Nephron progenitor cell (in vitro differentiated cells): ENCODE measurements at regions not wholly inside any gene's neighbourhood (a gene's known extent, or its start where the extent isn't known, plus 50 kb on each side); places are given as distances from the start of the nearest gene placed in this dataset.

Experiments used
- DNase-seq: peaks from one replicate; pipeline ENCODE4 v3.0.0; 2021
- H3K27ac Mint-ChIP-seq: 2 replicates; pipeline ENCODE4 v1.8.0; 2021; ENCODE audit warnings: mild to moderate bottlenecking, moderate library complexity, mixed read lengths
- H3K27me3 Mint-ChIP-seq: 2 replicates; pipeline ENCODE4 v1.8.0; 2021; ENCODE audit warnings: mild to moderate bottlenecking, low read depth, mixed read lengths; ENCODE audit not compliant: poor library complexity
- H3K36me3 Mint-ChIP-seq: 2 replicates; pipeline ENCODE4 v1.8.0; 2021; ENCODE audit warnings: low read depth, mixed read lengths
- H3K4me1 Mint-ChIP-seq: 2 replicates; pipeline ENCODE4 v1.8.0; 2021; ENCODE audit warnings: mixed read lengths
- H3K4me3 Mint-ChIP-seq: 2 replicates; pipeline ENCODE4 v1.8.0; 2021; ENCODE audit warnings: mild to moderate bottlenecking, moderate library complexity, mixed read lengths
- H3K9me3 Mint-ChIP-seq: 2 replicates; pipeline ENCODE4 v1.8.0; 2021; ENCODE audit warnings: mild to moderate bottlenecking, moderate library complexity, mixed read lengths
- CTCF ChIP-seq: fragments of 200-600 bp; sonication (generic); IDR thresholded peaks from 2 replicates; pipeline ENCODE4 v1.5.0; 2021; ENCODE audit warnings: antibody characterized with exemption

DNA sequence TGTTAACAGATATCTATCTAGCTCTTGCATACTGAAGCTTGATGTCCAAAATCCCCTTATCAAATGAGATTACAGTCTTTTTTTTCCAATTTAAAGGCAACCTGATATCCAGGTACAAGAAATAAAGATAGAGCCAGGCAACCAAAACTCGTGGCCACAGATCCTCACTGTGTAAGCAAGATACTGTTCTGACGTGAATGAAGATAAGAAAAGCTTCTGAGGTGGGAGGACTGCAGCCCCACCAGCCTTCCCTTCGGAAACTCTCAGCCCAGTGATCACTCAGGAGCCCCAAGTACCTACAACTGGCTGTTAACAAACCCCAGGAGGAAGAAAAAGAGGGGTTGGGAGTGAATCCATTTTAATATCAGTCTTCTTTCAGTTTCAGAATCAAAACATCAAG, 191.6 kb downstream of the EFNB2 start:
- H3K36me3 Mint-ChIP-seq = peaks cover 26% of the 10 kb centered on the region
- no peak overlapping the region for H3K4me3 Mint-ChIP-seq
- H3K4me1 Mint-ChIP-seq = peaks cover 24% of the 10 kb centered on the region
- no peaks in the 10 kb centered on the region for H3K27me3 Mint-ChIP-seq
- no peak for TF ChIP-seq CTCF
- H3K27ac Mint-ChIP-seq = no peak overlapping the region
- H3K9me3 Mint-ChIP-seq = peaks cover 34% of the 10 kb centered on the region
- no peak for DNase-seq

DNA sequence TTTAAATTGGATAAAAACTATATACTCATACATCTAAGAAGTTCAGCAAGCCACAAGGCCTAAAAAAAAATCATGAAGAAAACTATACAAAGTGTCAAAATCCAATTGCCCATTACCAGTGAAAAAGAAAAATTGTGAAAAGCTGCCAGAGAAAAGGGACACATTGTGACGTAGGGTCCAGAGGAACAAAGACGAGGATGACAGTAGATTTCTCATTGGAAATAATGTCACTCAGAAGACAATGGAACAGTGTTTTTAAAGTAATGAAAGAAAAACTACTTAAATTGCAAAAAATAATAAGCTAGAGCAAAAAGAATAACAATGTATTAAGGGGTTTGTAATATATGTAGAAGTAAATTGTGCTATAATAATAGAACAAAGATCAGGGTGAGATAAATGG, 195.2 kb downstream of the EFNB2 start:
- H3K27ac Mint-ChIP-seq = no peak overlapping the region
- DNase-seq = no peak
- H3K36me3 Mint-ChIP-seq = peaks cover 38% of the 10 kb centered on the region
- no peak for TF ChIP-seq CTCF
- H3K9me3 Mint-ChIP-seq = peaks cover 51% of the 10 kb centered on the region
- H3K4me1 Mint-ChIP-seq = peaks cover 20% of the 10 kb centered on the region
- no peaks in the 10 kb centered on the region for H3K27me3 Mint-ChIP-seq
- no peak overlapping the region for H3K4me3 Mint-ChIP-seq

DNA sequence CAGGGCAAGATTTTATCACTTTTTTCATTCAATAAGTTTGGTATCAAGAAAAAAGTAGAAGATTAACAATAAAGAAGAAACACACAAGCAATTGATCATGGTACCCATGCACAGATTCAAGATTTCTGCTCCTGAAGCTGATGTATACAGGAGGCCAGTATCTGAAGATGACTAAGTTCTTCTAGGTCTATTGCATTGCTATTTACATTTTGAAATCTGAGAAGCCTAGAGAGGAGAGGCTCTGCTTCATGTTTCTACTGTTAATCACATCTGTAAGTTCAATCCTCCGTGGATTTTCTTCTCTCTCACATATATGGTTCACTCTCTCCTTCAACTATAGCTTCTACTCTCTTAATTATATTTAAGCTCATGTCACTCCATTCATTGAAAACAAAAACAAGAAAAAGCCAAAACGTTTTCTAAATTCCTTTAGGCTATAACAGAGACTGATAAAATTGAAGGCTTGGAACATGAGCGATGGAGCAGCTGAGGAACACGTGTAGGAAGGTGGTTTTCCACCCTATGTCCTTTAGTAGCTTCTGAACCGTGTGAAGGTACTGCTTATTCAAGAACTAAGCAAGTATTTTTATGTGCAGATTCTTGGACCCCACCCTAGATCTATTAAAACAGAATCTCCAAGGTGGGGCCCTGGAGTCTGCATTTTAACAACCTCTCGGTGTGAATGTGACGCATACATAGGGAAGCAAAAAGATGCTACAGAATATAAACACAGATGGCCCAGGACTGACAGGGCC, 198.2 kb downstream of the EFNB2 start:
- Mint-ChIP-seq H3K27ac (no peak overlapping the region), H3K4me1 (peaks cover 8% of the 10 kb centered on the region), H3K4me3 (no peak overlapping the region), H3K27me3 (no peaks in the 10 kb centered on the region), H3K36me3 (peaks cover 38% of the 10 kb centered on the region), H3K9me3 (peaks cover 45% of the 10 kb centered on the region)
- DNase-seq = no peak
- TF ChIP-seq CTCF = no peak

GRCh38 chr13:106336668-106337067, 198.8 kb downstream of the EFNB2 start:
- H3K27me3 Mint-ChIP-seq = no peaks in the 10 kb centered on the region
- H3K36me3 Mint-ChIP-seq = peaks cover 36% of the 10 kb centered on the region
- no peak for TF ChIP-seq CTCF
- peaks cover 42% of the 10 kb centered on the region for H3K9me3 Mint-ChIP-seq
- no peak overlapping the region for H3K27ac Mint-ChIP-seq
- H3K4me1 Mint-ChIP-seq = peaks cover 8% of the 10 kb centered on the region
- H3K4me3 Mint-ChIP-seq = no peak overlapping the region
- no peak for DNase-seq

DNA sequence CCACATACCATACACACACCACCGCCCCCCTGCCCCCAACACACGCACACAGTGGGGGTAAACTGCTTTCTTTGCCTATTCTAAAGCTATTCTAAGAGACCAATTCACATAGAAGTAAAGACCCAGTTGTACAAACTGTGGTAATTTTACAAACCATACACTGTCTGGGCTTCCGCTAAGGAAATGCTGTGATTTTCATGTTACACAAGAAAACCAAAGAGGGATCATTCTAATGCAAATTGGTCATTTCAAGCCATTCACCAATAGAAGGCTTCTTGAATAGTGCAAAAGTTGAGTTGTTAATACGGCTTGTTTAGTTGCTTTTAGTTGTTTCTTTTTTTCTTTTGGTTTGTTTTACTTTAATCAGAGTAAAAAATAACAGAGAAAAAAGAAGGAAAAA, 202.8 kb downstream of the EFNB2 start:
- no peak overlapping the region for H3K27ac Mint-ChIP-seq
- TF ChIP-seq CTCF = no peak
- H3K36me3 Mint-ChIP-seq = peaks cover under 1% of the 10 kb centered on the region
- peaks cover 14% of the 10 kb centered on the region for H3K4me1 Mint-ChIP-seq
- no peaks in the 10 kb centered on the region for H3K27me3 Mint-ChIP-seq
- H3K9me3 Mint-ChIP-seq = peaks cover 5% of the 10 kb centered on the region
- no peak overlapping the region for H3K4me3 Mint-ChIP-seq
- no peak for DNase-seq

GRCh38 chr13:106331116-106331515, 204.3 kb downstream of the EFNB2 start:
- no peak for DNase-seq
- TF ChIP-seq CTCF = no peak
- Mint-ChIP-seq H3K36me3 (no peaks in the 10 kb centered on the region), H3K27ac (no peak overlapping the region), H3K27me3 (no peaks in the 10 kb centered on the region), H3K9me3 (no peaks in the 10 kb centered on the region), H3K4me3 (no peak overlapping the region), H3K4me1 (peaks cover 6% of the 10 kb centered on the region)
